Breast epithelium (tissue), 3 donors: ENCODE measurements at regions not wholly inside any gene's neighbourhood (a gene's known extent, or its start where the extent isn't known, plus 50 kb on each side); places are given as distances from the start of the nearest gene placed in this dataset.

Source experiments
- POLR2AphosphoS5 ChIP-seq, 3 donors: sonication (generic); formaldehyde crosslinking; IDR thresholded peaks; one replicate each; pipeline ENCODE4 v1.6.1; 2017; ENCODE audit warnings: antibody characterized with exemption in 3 of 3
- TF ChIP-seq, protein P1 (sequence below), 3 donors: fragments of 450-650 bp; IDR thresholded peaks; one replicate each; pipeline ENCODE4 v1.5.1; 2016 to 2017; ENCODE audit warnings: antibody characterized with exemption in 3 of 3, mild to moderate bottlenecking in 3 of 3, moderate library complexity in 3 of 3

DNA sequence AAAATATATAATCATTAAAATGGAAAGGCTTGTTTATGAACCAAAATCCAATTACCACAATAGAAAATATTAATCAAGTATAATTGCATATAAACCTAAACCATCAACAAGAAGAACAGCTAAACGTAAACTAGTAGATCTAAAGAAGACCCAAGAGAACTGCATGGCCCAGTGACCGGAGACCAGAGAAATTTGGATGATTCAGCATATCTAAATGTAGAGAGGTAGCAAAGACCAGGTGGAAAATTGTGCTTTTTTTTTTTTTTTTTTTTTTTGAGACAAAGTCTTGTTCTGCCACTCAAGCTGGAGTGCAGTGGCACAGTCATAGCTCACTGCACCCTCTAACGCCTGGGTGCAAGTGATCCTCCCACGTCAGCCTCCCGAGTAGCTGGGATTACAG, 207.2 kb upstream of the SEMA3E start:
- no peak for TF ChIP-seq POLR2AphosphoS5 (IDR thresholded peaks at IDR 0.05)
- TF ChIP-seq, protein P1, sequence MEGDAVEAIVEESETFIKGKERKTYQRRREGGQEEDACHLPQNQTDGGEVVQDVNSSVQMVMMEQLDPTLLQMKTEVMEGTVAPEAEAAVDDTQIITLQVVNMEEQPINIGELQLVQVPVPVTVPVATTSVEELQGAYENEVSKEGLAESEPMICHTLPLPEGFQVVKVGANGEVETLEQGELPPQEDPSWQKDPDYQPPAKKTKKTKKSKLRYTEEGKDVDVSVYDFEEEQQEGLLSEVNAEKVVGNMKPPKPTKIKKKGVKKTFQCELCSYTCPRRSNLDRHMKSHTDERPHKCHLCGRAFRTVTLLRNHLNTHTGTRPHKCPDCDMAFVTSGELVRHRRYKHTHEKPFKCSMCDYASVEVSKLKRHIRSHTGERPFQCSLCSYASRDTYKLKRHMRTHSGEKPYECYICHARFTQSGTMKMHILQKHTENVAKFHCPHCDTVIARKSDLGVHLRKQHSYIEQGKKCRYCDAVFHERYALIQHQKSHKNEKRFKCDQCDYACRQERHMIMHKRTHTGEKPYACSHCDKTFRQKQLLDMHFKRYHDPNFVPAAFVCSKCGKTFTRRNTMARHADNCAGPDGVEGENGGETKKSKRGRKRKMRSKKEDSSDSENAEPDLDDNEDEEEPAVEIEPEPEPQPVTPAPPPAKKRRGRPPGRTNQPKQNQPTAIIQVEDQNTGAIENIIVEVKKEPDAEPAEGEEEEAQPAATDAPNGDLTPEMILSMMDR (IDR thresholded peaks at IDR 0.05): no peak
